ENCODE measurements at regions not wholly inside any gene's neighbourhood (a gene's known extent, or its start where the extent isn't known, plus 50 kb on each side); places are given as distances from the start of the nearest gene placed in this dataset.
"Not testable (repeated sequence)": the region's sequence is repeated elsewhere in the genome, so short reads cannot be mapped to it uniquely, and the experiment has no call there.

DNA sequence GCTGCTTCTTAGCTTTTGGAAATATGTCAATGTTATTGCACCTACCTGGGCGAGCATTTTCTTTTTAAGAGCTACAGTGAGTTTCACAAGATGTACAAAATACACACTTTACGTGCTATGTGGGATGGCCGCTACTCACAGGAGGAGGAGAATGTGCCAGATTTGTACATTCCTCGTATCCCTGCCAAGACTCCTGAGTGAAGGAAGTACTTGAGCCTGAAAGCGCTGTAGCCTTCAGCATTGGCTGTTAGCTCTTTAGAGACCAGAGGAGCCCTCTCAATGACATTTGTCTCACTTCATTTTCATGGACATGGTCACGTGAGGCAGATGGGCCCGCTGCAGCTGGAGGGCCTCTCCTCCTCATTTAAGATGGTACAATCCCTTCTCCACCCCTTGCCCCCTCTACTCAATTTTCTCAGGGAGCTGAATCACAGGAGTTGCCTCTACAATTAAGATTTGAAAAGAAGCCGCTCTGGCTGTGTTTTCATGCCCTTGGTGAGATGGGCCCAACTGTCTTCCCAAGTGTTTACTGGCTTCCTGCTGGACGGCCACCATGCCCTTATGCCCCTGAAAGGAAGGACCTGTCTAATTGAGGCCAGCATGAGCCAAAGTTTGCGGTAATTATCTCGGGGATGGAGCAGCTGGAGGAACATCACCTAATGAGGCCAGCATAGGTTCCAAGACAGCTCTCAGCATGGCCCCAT is 442.6 kb downstream of the PRDM2 start:
- no peak for DNase-seq

DNA sequence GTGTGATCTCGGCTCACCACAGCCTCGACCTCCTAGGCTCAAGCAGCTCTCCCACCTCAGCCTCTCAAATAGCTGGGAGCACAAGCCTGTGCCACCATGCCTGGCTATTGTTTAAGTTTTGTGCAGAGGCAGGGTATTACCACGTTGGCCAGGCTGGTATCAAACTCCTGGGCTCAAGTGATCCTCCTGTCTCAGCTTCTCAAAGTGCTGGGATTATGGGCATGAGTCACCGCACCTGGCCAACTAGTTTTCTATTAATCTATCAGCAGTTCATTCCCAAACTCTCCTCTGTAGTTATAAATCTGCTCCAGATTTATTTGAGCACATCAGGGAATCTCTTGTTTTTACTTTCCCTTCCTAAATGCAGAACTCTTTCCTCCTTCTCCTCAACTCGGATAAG is 443.8 kb downstream of the PRDM2 start:
- no peak for DNase-seq

DNA sequence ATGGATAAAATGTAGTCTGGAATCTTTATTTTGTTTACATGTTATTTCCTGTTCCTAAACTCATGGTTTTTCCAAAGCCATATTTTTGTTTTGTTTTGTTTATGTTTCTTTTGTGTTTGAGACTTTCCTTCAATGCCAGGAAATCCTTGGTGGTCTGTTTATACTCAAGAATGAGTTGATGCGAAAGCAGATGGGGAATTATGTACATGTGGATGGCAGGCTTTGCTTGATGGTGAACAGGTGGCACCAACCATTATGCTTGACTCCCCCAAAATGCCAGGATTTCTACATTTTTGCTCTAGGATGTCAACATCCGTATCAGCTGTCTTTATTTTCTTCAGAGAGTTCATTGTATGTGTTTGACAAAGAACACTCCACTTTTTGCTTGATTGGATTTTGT is 448.5 kb downstream of the PRDM2 start:
- no peak for DNase-seq

DNA sequence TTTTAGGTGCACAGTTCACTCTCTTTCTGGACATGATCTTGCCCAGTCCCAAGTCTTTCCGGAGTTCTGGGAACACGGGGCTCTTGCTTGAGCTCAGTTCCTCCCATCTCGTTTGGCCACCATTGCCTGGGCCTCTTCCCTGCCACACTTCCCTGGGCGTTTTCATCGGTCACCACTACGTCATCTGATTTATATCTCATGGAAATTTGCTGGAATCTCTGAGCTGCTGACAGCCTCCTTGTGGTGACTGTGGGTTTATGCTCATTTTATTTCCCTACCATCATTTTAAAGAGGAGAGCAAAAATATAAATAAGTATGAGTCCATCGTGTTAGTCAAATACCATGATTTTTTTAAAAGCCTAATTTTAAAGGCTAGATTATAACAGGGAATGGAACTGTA is 449.1 kb upstream of the KAZN start:
- no peak for DNase-seq

DNA sequence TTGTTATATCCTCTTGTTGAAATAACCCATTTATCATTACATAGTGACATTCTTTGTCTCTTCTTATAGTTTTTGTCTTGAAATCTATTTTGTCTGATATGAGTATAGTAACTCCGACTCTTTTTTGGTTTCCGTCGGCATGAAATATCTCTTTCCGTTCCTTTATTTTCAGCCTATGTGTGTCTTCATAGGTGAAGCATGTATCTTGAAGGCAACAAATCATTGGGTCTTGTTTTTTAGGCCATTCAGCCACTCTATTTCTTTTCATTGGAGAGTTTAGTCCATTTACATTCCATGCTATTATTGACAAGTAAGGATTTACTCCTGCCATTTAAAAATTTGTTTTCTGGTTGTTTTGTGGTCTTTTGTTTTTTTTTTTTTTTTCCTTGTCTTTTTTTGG is 441.9 kb upstream of the KAZN start:
- DNase-seq, result no peak

DNA sequence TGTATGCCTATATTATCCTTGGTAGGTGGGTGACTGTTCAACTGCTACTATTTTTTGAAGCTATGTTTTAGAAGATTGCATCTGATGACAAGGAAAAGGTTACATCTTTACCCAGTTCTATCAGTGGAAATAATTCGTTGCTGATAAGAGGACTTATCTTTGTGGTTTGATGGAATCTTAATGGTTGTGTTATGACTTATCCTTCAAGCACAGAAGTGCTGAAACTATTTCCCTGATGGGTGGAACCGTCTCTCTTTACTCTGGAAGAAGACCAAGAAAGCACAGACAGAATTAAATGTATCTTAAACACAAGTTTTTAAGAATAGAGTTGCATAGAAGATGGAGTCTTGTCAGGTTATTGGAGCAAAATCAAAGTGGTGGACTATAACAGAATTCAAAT is 437.7 kb upstream of the KAZN start:
- DNase-seq, result no peak

DNA sequence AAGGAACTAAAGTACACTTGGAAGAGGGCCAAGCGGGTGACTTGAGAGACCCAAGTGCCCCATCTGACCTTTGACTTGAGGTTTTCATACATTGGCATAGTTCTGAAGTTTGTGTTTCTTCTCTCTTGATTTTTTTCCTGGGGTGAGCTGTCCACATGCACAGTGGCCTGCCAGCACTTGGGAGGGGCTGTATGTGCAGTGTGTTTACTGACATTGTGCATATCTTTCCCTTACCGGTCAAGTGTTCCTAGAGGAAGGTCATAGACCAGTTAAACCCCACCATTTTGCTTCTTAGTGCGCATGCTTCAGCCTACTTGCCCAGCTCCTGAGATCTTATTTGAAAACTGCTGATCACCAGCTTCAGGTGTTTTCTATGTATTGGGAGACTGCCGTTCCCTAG is 435.2 kb upstream of the KAZN start:
- DNase-seq, result no peak

DNA sequence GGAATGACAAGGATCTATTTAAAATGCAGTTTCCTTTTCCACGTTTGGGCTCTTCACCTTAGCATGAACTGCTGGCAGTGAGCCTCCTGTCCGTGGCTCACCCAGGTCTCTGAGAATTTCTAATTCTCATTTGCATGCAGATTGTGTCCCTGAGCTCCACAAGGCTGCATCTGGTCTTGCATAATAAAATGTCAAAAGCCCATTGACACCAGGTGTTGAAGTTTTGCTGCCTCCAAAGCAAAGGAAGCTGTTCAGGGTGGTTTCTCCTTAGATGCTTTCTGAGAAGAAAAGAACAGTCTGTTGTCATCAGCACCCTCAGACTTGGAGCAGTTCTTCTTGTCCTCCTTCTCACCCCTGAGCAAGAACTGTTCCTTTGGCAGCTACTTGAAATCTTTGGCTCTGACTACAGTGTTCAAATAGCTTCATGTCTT is 433.1 kb upstream of the KAZN start:
- no peak for DNase-seq

DNA sequence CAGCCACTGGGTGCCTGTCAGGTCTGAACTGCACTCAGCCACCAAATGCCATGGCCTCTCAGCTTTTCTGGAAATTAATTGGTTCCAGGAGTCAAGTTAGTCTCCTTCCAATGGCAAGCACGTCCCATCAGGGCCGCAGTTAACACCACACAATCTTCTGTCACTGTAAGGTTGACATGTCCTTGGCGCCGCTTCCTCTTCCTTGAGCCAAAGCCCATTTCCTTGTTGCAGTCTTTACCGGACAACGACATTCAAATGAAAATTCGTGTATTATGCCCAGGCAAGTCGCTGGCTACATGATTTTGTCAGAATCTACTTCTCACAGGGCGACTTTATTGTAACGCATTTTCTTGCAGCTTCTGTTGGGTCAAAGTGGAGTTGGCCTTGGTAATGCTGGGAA is 430.6 kb upstream of the KAZN start:
- DNase-seq, result no peak

DNA sequence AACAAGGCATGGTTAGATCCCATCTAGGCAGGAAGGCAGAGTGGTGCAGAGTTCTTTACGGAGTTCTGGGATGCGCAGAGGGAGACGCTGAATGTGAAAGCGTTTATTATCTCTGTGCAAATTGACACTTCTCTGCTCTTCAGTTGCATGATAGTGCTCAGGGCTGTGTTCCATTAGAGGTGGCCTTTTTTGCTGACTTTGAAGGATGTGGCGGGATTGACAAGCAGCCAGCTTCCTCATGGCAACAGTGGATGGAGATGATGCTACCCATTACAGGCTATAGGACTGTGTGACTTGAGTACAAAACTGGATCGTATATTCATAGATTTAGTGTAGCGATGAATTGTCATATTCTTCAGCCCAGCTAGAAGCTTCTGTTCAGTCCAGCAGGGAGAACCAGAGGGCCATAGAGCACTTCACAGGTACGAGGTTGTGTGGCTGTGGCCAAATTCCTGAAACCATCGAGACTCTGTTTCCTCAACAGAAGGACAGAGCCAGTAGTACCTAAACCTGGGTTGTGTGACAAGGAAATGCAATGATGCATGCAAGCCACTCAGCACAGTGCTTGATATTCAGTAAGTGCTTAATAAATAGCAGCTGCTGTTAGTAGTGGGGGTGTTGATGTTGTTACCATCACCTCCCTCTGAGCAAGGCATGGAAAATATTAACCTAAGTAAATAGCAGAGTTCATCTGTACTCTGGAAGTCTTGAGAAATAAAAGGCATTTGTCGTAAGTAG is 430.0 kb upstream of the KAZN start:
- no peak for DNase-seq

DNA sequence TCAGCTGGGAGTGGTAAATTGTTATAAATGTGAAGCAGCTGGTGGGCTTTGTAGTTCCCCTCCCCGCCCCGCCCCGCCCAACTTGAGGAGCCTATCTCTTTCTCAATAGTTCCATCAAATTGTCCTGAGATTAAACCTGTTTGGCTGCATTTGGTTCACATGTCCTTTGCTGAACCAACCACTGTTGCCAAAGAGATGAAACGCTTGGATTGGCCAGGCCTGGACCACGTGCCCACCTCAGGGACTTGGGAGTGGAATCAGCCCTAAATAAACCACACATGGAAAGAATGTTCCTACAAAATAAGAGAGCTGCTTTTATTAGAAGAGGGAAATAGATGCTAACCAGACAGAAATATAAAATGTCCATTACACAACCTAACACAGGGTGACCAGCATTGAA is 424.9 kb upstream of the KAZN start:
- DNase-seq, result no peak

DNA sequence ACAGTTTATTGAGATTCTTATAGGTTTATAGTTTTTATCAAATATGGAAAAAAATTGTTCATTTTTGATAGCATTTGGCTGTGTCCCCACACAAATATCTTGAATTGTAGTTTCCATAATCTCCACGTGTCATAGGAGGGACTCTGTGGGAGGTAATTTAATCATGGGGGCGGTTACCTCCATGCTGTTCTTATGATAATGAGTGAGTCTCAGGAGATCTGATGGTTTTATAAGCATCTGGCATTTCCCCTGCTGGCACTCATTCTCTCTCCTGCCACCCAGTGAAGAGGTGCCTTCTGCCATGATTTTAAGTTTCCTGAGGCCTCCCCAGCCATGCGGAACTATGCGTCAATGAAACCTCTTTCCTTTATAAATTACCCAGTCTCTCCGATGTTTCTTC is 420.6 kb upstream of the KAZN start:
- DNase-seq, result not testable (repeated sequence)

DNA sequence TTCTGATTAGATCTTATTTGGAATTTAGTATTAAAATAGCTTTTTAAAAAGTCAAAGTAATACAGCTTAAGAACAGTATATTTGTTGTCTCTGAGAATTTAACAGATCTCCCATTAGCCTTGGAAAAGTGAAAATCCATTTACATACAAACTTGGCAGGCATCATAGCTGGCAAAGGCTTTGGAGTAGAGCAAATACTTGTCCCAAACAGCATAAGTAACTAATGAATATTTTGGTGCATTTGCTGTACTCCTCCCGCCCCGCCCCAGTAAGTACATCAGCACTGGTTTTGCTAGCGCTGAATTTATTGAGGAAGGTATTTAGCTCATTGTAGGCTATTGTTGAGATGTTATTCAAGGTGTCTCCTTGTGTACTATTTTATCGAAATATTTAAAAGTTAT is 417.7 kb upstream of the KAZN start:
- DNase-seq, result no peak

DNA sequence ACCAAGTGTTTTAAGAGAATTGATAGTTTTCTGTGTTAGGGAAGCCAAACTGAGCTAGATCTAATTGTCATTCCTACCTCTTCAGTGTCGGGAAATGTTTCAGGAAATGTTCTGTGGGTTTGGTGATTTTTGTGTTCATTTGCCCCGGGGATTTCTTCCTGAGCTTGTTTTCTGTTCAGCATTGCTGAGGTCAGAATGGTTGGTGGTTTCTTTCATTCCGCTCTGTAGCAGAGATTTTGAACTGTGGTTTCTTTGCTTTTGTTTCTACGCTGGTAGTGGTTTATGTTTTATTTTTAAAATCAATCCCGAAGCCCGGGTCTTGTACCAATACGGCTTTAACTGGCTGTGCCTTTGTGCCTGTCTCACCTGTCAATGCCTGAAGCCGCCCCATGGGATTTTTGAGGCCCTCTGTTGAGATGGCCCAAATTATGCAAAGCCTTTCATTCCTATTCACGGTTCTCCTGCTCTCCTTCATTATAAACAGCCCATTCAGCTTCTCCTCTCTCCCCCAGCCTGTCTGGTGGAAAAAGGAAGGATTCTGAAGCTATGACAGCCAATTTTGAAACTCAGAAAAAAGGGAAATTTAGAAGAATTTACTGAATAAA is 417.2 kb upstream of the KAZN start:
- DNase-seq, result no peak

DNA sequence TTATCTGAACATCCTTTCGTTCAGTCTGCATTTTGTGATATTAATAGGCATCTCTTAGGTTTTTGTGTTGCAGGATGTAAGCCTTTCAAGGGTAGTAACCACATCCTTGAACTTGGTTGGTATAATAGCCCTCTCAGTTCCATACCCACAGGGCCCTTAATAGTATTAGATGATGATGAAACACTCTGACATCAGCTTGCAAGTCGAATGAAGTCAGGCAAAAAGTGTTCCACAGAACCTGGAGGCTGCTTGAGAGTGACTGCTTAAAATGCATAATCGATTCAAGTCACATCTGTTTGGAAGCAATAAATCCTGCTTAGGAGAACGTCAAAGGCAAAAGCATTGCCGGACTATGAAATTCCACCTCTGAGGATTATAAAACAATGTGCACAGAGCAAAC is 415.6 kb upstream of the KAZN start:
- no peak for DNase-seq

DNA sequence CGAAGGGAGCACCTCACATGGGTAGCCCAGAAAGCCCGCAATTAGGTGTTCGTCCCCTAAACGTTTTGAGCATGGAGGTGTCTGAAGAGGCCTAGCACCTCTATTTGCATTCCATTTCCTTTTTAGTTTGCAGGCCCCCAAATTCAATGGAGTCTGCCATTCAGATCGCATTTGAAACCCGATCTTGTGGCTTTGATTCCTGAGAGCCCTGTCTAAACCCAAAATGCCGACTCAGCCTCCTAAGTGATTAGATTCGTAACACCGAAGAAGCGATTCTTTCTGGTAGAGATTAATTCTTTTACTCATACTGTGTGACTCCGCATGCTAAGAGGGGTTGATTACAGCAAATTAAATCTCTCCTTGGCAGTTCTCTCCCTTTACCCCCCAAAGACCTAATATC is 415.2 kb upstream of the KAZN start:
- DNase-seq, result no peak

DNA sequence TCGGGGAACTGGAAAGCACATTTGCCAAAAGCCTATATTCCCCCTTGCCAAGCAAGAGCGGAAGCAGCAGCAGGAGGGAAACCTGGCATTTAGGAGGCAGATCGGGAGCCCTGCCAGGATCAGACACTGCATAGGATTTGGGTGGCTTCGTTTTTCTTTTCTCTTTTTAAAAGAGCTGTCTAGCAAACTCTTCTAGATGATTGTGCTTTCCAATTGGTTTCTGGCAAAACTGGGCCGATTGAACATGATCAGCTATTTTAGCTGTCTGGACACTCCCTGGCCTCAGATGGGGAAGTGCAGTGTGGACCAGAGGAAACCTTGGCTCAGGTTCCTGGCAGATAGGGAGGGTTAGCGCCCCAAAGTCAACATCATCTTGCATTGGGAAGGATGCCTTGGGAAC is 414.0 kb upstream of the KAZN start:
- DNase-seq, result no peak

DNA sequence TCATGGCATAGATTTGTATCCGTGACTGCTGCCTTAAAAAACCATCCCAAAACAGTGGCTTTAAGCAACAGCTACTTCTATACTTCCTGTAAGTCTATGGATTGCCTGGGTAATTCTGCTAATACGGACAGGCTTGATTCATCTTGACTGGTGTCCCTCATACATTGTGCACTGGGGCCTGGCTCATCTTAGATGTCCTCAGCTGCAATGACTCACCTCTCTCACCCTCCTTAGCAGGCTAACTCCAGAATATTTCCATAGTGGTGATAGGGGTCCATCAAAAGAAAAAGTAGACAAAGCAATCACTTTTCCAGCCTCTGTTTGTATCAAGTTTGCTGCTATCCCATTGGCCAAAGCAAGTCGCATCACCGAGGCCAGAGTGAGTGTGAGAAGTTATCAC is 409.1 kb upstream of the KAZN start:
- no peak for DNase-seq

DNA sequence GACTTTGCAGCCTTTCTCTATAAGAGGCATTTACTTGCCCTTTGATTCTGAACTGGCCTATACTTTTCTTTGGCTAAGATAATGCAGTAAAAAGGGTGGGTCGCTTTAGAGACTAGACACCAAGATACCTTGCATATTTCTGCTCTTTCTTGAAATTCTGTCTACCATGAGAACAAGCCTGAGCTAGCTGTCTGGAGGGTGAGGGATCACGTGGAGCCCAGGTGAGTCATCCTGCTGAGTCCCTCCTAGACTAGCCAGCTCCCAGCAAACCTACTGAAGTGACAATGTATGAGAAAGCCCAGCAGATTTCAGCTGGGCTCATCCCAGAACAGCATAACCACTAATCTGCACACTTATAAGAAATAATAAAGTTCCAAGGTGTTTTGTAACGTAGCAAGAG is 408.0 kb upstream of the KAZN start:
- DNase-seq, result no peak

DNA sequence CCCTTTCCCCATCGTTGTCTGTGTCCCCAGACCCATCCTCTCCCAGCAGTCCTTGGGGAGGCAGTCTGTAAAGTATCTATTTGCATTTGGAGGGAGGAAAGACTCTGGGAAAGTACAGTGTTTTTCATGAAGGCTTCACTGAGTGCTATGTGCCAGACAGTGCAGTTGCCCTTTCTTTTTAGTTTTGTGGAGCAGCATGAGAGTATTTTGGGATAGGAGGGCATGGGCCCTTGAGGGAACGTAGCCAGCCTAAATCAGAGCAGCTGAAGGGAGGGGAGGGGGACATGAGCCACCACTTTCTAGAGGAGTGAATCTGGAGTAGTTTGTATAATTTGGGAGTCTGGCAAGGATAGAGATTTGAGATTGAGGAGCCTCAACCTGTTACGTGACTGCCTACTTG is 404.0 kb upstream of the KAZN start:
- no peak for DNase-seq

DNA sequence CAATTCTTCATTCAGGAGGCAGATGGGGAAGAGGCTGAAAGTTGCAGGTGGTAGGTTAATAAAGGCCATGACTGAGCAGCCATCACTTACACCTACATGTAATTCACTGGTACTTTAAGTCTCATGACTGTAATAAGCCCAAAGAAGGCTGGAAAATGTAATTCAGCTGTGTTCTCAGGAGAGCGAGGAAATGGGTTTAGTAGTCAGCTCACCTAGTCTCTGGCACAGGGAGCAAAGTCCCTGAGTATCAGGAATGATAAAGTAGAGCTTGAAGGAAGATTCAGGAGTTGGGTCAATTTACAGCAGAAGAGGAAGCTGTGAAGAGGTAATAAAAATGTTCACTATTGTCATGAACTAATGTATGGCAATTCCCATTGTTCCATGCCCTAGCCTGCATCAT is 393.4 kb upstream of the KAZN start:
- no peak for DNase-seq

DNA sequence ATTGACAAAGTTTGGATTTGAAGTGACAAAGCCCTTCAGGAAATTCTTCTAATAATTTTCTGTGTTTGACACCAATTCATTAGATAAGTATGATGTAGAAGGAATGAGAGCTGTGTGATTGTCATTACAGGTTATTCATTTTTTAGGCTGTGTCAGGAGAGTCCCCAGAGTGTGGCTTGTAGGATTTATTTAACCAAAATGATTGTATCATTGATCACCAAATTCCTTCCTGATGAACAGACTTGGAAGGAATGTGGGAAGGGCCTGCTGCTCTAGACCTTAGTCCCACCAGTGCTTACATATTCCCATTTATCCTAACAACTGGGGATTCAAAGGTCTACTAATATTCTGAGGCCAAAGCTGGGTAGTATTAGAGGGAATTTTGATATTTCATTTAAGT is 383.3 kb upstream of the KAZN start:
- no peak for DNase-seq

DNA sequence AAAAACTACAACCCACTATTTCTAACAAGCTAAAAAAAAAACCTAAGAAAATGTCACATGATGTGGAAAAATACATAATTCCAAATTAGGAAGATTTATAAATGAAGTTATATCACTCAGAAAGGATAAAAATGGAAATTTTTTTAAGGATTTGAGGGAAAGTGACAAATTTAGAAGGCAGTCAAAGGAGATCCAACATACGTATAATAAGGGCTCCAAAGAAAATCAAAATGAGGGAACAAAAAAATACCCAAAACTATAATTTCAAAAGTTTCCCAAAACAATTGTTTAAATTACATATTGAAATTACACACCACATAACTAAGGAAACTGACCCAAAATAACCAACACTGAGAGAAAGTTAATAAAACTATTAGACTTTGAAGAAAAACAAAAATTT is 381.1 kb upstream of the KAZN start:
- no peak for DNase-seq

DNA sequence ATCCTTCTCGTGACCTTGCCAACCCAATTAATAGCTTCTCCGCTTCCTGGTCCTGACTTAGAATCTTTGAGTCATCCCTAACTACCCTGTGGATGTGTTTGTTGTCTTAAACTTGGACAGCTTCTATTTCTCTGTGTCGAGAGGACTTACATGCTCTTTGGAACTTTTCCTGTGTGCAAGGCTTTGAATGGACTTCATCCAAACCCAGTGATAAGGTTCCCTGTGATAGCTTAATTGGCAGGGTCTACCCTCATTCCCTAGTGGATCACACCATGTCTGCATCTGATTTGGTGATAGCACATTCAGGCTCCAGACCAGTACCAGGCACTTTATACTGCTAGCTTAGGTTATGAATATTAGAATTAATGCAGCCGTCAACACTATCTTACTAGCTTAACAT is 378.2 kb upstream of the KAZN start:
- DNase-seq, result no peak

DNA sequence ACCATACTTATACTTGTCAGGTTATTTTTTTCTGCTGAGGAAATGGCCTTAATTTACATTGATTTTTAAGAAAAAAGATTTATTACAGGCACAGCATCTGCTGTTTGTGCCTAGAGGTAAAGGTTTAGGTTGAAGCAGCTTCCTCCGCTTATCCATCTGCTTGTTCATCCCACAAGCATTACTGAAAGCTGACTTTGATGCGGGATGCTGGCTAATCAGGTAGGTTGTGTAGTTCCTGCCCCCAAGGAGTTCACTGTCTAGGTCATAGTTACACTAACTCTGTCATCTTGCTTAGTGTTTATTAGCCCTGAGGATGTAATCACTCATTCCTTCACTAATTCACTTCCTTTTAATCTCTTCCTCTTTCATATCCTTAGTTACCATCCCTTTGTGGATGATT is 377.7 kb upstream of the KAZN start:
- DNase-seq, result no peak

Data from 8988T (cell line).